Esophagus mucosa (tissue), 1 donor: ENCODE measurements at regions not wholly inside any gene's neighbourhood (a gene's known extent, or its start where the extent isn't known, plus 50 kb on each side); places are given as distances from the start of the nearest gene placed in this dataset.
"Not testable (repeated sequence)": the region's sequence is repeated elsewhere in the genome, so short reads cannot be mapped to it uniquely, and the experiment has no call there.

Source experiments
- ATAC-seq: fragments of 200-7000 bp; cut with Tn5 transposase; one replicate; pipeline ENCODE4 v1.9.1; 2020
- donor health status: DM: yes; HTN: yes; CAD: no.

GRCh38 chr10:121242741-121243608, 355.3 kb downstream of the FGFR2 start:
- peak; percentile 45 for ATAC-seq

GRCh38 chr10:121243609-121244241, 354.5 kb downstream of the FGFR2 start:
- ATAC-seq = peak; percentile 58

GRCh38 chr10:121244818-121245217, 353.4 kb downstream of the FGFR2 start:
- ATAC-seq = no peak

GRCh38 chr10:121245754-121246153, 352.5 kb downstream of the FGFR2 start:
- peak; percentile 76 for ATAC-seq

GRCh38 chr10:121248266-121248665, 350.0 kb downstream of the FGFR2 start:
- ATAC-seq = no peak

- no peak for ATAC-seq
Observed at GRCh38 chr10:121250995-121251764, 347.1 kb downstream of the FGFR2 start.

- no peak for ATAC-seq
Observed at GRCh38 chr10:121252756-121253155, 345.5 kb downstream of the FGFR2 start.

GRCh38 chr10:121260377-121260776, 337.9 kb downstream of the FGFR2 start:
- ATAC-seq = peak; percentile 28

- ATAC-seq = no peak
Observed at GRCh38 chr10:121261665-121262064, 336.6 kb downstream of the FGFR2 start.

GRCh38 chr10:121262774-121263430, 335.3 kb downstream of the FGFR2 start:
- ATAC-seq = no peak

GRCh38 chr10:121263431-121263783, 334.8 kb downstream of the FGFR2 start:
- ATAC-seq = no peak

- ATAC-seq = no peak
Observed at GRCh38 chr10:121265360-121266123, 332.7 kb downstream of the FGFR2 start.

- ATAC-seq = no peak
Observed at GRCh38 chr10:121266370-121266769, 331.9 kb downstream of the FGFR2 start.

- ATAC-seq = no peak
Observed at GRCh38 chr10:121267236-121268003, 330.8 kb downstream of the FGFR2 start.

GRCh38 chr10:121268363-121268762, 329.9 kb downstream of the FGFR2 start:
- no peak for ATAC-seq

GRCh38 chr10:121268863-121269432, 329.3 kb downstream of the FGFR2 start:
- ATAC-seq = no peak

- ATAC-seq = no peak
Observed at GRCh38 chr10:121270906-121271305, 327.3 kb downstream of the FGFR2 start.

GRCh38 chr10:121276046-121276445, 322.2 kb downstream of the FGFR2 start:
- no peak for ATAC-seq

- ATAC-seq = no peak
Observed at GRCh38 chr10:121276822-121277221, 321.4 kb downstream of the FGFR2 start.

GRCh38 chr10:121278386-121278785, 319.9 kb downstream of the FGFR2 start:
- not testable (repeated sequence) for ATAC-seq

GRCh38 chr10:121281576-121281975, 316.7 kb downstream of the FGFR2 start:
- ATAC-seq = no peak
